Natural killer cell (primary cell): ENCODE measurements at regions not wholly inside any gene's neighbourhood (a gene's known extent, or its start where the extent isn't known, plus 50 kb on each side); places are given as distances from the start of the nearest gene placed in this dataset.

ENCODE experiments used
- ATAC-seq, 3 donors: fragments of 150-1000 bp in 2 of 3; fragments of 200-7000 bp in 1 of 3; cut with Tn5 transposase; 1 replicate in 1 of 3; 2 replicates in 2 of 3; pipeline ENCODE4 v1.10.0; 2021; ENCODE audit warnings: mild to moderate bottlenecking in 2 of 3, moderate library complexity in 2 of 3
- DNase-seq, 2 donors: peaks; one replicate each; pipeline versions ENCODE4 v3.0.0 to v3.0.0-alpha.2; 2013 to 2021; ENCODE audit warnings: mixed read lengths in 1 of 2
- H3K27ac ChIP-seq: one replicate; pipeline ENCODE4 v1.5.1; 2013; ENCODE audit warnings: mild to moderate bottlenecking, low read length
- H3K27me3 ChIP-seq: one replicate; pipeline ENCODE4 v1.6.1; 2013; ENCODE audit warnings: low read length; ENCODE audit not compliant: control insufficient read depth, insufficient read depth
- H3K36me3 ChIP-seq: one replicate; pipeline ENCODE4 v1.6.1; 2013; ENCODE audit warnings: low read length; ENCODE audit not compliant: control insufficient read depth, insufficient read depth
- H3K4me1 ChIP-seq: one replicate; pipeline ENCODE4 v1.6.1; 2013; ENCODE audit warnings: low read length; ENCODE audit not compliant: control insufficient read depth, insufficient read depth
- H3K4me3 ChIP-seq: one replicate; pipeline ENCODE4 v1.5.1; 2013; ENCODE audit warnings: low read length
- H3K9me3 ChIP-seq: one replicate; pipeline ENCODE4 v1.6.1; 2013; ENCODE audit warnings: low read length; ENCODE audit not compliant: control insufficient read depth, insufficient read depth
- H3K27ac Mint-ChIP-seq, 2 donors: one replicate each; pipeline ENCODE4 v1.8.0; 2022; ENCODE audit warnings: mild to moderate bottlenecking in 2 of 2, mixed read lengths in 2 of 2, moderate library complexity in 1 of 2
- H3K27me3 Mint-ChIP-seq, 2 donors: one replicate each; pipeline ENCODE4 v1.8.0; 2022; ENCODE audit warnings: low read depth in 2 of 2, mixed read lengths in 2 of 2
- H3K36me3 Mint-ChIP-seq: one replicate; pipeline ENCODE4 v1.8.0; 2022; ENCODE audit warnings: mixed read lengths
- H3K4me1 Mint-ChIP-seq, 2 donors: one replicate each; pipeline ENCODE4 v1.8.0; 2022; ENCODE audit warnings: mixed read lengths in 2 of 2
- H3K4me3 Mint-ChIP-seq: one replicate; pipeline ENCODE4 v1.8.0; 2022; ENCODE audit warnings: mild to moderate bottlenecking, moderate library complexity, mixed read lengths
- H3K9me3 Mint-ChIP-seq, 2 donors: one replicate each; pipeline ENCODE4 v1.8.0; 2022; ENCODE audit warnings: mixed read lengths in 2 of 2
- WGBS: methylation state at CpG from one replicate; pipeline ENCODE4 v1.1.7; 2013; ENCODE audit warnings: missing lambda C conversion rate; ENCODE audit not compliant: insufficient coverage; 5-methylcytosine and 5-hydroxymethylcytosine counted together
- intact Hi-C: fragments of 100-400 bp; cut with micrococcal nuclease; formaldehyde crosslinking; loops from one replicate; pipeline ENCODE4 v1.14.2; 2022
- TF ChIP-seq, protein P1 (sequence below): fragments of 200-600 bp; IDR thresholded peaks from one replicate; pipeline ENCODE4 v1.8.0; 2022; ENCODE audit warnings: antibody characterized with exemption

DNA sequence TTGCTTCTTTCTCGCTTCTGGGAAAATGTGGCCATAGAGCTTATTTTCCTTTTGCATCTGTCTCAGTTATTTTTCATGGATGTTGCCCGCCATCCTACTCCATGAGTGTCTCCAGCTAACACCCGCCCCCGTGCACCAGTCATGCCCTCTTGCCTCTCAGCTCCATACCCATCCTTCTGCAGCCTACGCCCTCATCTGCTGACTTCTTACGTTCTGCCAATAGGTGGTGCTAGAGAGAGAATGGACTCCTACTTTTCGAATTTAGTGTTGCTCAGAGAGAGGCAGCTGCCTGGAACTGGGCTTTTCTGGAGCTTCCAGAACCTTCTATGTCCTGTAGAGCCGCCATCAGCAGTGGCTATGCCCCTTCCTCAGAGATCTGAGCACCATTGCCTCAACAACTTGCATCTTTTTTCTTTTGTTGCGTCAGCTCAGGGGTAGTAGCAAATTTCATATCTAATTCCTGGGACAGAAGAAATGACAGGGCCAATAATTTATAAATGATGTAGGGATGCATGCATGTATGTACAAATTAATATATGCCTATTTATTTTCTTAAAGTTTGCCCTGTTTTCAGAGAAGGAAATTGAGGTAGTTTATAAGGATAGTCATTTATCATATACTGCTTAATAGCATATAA, 119.7 kb upstream of the MYOCD start:
- DNase-seq (peak in 1 of 2 donors; percentile 6), ATAC-seq (peak in 1 of 3 donors; percentile 41)
- TF ChIP-seq, protein P1, sequence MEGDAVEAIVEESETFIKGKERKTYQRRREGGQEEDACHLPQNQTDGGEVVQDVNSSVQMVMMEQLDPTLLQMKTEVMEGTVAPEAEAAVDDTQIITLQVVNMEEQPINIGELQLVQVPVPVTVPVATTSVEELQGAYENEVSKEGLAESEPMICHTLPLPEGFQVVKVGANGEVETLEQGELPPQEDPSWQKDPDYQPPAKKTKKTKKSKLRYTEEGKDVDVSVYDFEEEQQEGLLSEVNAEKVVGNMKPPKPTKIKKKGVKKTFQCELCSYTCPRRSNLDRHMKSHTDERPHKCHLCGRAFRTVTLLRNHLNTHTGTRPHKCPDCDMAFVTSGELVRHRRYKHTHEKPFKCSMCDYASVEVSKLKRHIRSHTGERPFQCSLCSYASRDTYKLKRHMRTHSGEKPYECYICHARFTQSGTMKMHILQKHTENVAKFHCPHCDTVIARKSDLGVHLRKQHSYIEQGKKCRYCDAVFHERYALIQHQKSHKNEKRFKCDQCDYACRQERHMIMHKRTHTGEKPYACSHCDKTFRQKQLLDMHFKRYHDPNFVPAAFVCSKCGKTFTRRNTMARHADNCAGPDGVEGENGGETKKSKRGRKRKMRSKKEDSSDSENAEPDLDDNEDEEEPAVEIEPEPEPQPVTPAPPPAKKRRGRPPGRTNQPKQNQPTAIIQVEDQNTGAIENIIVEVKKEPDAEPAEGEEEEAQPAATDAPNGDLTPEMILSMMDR: no peak
- intact Hi-C loops: no loop called here
- H3K27me3 ChIP-seq: no peaks in the 10 kb centered on the region
- no peak overlapping the region for H3K27ac ChIP-seq
- H3K36me3 Mint-ChIP-seq: no peaks in the 10 kb centered on the region
- H3K9me3 ChIP-seq: no peaks in the 10 kb centered on the region
- no peaks in the 10 kb centered on the region for H3K36me3 ChIP-seq
- no peaks in the 10 kb centered on the region for H3K9me3 Mint-ChIP-seq
- H3K4me3 Mint-ChIP-seq: no peak overlapping the region
- H3K27me3 Mint-ChIP-seq: peaks cover 0 to 3% of the 10 kb centered on the region in 2 donors
- no peaks in the 10 kb centered on the region for H3K4me1 ChIP-seq
- 25% methylated on average over 8 of the region's 9 CpGs for WGBS
- no peak overlapping the region for H3K4me3 ChIP-seq
- no peaks in the 10 kb centered on the region for H3K4me1 Mint-ChIP-seq
- no peak overlapping the region for H3K27ac Mint-ChIP-seq

DNA sequence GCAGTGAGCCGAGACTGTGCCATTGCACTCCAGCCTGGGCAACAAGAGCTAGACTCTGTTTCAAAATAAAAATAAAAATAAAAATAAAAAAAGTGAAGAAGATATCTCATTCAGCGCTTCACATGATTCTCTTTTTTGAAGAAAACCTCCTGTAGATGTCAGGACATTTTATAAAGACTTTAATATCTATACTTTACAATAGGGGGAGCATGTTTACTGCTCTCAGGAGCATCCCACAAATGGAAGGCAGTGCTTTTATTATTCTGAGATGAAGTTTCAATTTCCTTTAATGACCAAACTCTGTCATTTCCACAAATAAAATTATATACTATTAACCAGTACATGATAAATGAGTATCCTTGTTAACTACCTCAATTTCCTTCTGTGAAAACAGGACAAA, 118.7 kb upstream of the MYOCD start:
- no peak overlapping the region for H3K4me3 ChIP-seq
- DNase-seq: no peak
- ATAC-seq: no peak
- Mint-ChIP-seq H3K9me3 (peaks cover 0 to 5% of the 10 kb centered on the region in 2 donors), H3K27ac (no peak overlapping the region), H3K36me3 (no peaks in the 10 kb centered on the region), H3K4me1 (no peaks in the 10 kb centered on the region), H3K4me3 (no peak overlapping the region), H3K27me3 (peaks cover 0 to 3% of the 10 kb centered on the region in 2 donors)
- WGBS: 88% methylated on average over 1 of the region's 2 CpGs
- no peaks in the 10 kb centered on the region for H3K27me3 ChIP-seq
- no peaks in the 10 kb centered on the region for H3K4me1 ChIP-seq
- no peaks in the 10 kb centered on the region for H3K36me3 ChIP-seq
- intact Hi-C loops: no loop called here
- TF ChIP-seq, protein P1: no peak
- H3K9me3 ChIP-seq: no peaks in the 10 kb centered on the region
- no peak overlapping the region for H3K27ac ChIP-seq

DNA sequence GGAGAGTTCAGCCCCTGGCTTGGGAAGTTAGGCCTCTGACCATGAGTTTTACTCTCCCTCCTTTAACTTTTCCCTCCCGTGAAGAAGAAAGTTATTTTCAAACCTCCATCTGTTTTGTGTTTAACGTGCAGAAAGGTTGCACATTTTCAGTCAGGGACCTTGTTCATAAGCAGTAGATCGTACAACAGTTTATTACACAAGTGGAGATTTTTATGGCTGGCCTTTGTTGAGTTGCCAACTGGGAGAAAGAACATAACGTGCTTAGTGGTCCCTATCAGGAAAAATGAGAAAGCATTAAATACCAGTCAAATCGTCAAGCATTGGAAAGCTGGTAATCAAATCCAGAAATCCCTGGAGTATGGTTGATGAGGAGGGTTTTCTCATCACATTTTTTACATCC, 117.9 kb upstream of the MYOCD start:
- H3K36me3 Mint-ChIP-seq: no peaks in the 10 kb centered on the region
- Histone ChIP-seq H3K36me3 (no peaks in the 10 kb centered on the region), H3K9me3 (no peaks in the 10 kb centered on the region), H3K4me1 (no peaks in the 10 kb centered on the region), H3K27me3 (no peaks in the 10 kb centered on the region), H3K27ac (no peak overlapping the region), H3K4me3 (no peak overlapping the region)
- intact Hi-C loops: no loop called here
- no peaks in the 10 kb centered on the region for H3K4me1 Mint-ChIP-seq
- peaks cover 0 to 5% of the 10 kb centered on the region in 2 donors for H3K9me3 Mint-ChIP-seq
- TF ChIP-seq, protein P1: no peak
- ATAC-seq: no peak
- peaks cover 0 to 3% of the 10 kb centered on the region in 2 donors for H3K27me3 Mint-ChIP-seq
- 86% methylated on average over 5 of the region's 5 CpGs for WGBS
- no peak overlapping the region for H3K4me3 Mint-ChIP-seq
- DNase-seq: no peak
- H3K27ac Mint-ChIP-seq: no peak overlapping the region

DNA sequence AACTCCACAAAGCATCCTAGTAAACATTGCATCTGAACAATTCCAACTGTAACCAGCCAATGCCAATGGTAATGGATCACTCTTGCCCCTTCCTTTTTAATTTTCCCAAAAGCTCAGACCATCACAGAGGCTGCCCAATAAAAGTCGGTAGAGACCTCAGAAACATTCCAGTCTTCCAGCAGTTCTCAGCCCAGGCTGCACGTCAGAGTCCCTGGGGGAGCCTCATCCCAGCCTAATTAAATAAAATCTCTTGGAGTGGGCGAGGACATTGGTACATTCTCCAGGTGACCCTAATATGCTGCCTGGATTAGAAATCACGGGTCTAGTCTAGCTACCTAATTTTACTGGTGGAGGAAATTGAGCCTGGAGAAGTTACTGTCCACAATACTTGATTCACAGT, 117.1 kb upstream of the MYOCD start:
- H3K27ac ChIP-seq: no peak overlapping the region
- ATAC-seq (no peak), DNase-seq (no peak)
- Mint-ChIP-seq H3K27me3 (peaks cover 0 to 3% of the 10 kb centered on the region in 2 donors), H3K4me1 (no peaks in the 10 kb centered on the region), H3K27ac (no peak overlapping the region), H3K9me3 (peaks cover 0 to 5% of the 10 kb centered on the region in 2 donors), H3K4me3 (no peak overlapping the region), H3K36me3 (no peaks in the 10 kb centered on the region)
- no peaks in the 10 kb centered on the region for H3K36me3 ChIP-seq
- H3K4me1 ChIP-seq: no peaks in the 10 kb centered on the region
- H3K27me3 ChIP-seq: no peaks in the 10 kb centered on the region
- intact Hi-C loops: no loop called here
- H3K9me3 ChIP-seq: no peaks in the 10 kb centered on the region
- TF ChIP-seq, protein P1: no peak
- no peak overlapping the region for H3K4me3 ChIP-seq
- 85% methylated on average over 4 of the region's 4 CpGs for WGBS
